ENCODE measurements at regions not wholly inside any gene's neighbourhood (a gene's known extent, or its start where the extent isn't known, plus 50 kb on each side); places are given as distances from the start of the nearest gene placed in this dataset.

DNA sequence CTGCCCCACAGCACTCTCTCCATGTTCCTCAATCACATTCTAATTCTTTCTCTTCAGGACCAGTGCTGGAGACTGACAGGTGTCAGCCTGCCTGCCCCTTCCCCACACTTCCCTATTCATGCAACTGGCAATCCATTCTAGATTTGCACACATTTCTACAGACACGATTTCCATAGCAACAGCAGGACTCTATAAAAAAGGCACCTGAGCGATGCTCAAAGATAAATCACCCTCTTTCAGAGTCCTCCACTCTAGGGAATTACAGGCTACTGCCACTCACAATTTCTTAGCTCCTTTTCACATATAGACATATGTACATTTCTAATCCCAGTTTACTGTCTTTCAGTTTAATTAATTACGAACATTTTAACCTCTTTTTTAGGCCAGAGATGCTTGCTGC lies 118.1 kb upstream of the ANKRD1 start:
- no peak for DNase-seq

DNA sequence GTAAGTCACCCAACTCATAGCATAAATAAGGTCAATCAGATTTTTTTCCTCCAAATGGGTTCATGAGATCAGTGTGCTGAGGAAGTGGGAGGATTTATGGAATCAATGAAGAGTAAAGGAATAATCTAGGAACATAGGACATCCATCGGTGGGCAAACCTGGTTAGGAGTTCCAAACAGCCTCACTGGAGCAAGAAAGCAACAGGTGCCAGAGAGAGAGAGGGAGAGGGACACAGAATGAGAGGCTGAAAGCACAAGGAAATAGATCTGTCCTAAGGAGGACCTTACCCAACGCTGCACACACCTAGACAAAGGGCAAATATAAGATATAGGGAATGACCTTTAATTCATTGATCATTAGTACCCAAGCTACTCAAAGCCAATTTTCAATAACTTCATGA lies 119.5 kb upstream of the ANKRD1 start:
- DNase-seq, result no peak

DNA sequence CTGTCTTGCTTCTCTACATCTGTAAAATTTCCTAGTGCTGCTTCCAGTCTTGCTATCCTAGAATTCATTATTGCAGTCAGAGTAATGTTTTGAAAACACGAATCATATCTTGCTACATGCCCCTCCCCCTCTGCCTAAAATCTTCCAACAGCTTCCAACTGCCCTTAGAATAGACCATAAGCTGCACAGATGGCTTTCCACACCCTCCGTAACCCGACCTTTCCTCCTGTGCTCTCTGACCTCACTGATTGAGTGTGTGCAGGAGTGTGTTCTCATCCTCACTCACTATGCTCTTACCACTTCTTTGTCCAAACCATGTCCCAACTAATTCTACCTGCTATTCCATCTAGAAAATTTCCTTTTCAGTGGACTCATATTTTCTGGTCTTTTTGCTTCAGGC lies 121.2 kb upstream of the ANKRD1 start:
- no peak for DNase-seq

DNA sequence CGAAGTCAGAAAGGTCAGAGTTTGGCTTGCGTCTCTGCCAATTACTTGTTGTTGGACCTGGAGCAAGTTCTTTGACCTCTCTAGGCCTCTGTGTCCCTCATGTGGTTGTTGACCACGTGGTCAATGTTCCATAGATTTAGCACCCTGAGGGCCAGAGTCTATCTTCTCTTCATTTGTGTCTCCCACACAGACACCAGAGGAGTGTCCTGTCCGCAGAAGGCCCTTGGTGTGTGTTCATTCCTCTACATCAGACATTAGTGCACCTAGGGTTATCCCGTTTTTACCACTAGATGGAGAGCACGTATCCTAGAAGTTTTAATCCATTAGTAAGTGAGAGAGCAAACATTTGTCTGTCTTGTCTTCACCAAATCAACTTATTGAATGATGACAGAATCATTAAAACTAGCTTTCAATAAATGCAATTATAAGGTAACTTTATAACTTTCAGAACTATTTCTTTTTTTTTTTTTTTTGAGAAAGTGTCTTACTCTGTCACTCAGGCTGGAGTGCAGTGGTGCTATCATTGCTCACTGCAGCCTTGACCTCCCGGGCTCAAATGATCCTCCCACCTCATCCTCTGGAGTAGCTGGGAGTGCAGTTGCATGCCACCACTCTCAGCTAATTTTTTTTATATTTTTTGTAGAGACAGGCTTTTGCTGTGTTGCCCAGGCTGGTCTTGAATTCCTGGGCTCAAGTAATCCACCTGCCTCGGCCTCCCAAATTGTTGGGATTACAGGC lies 122.5 kb upstream of the ANKRD1 start:
- peak in 1 of 4 experiments; percentile 10 for DNase-seq

DNA sequence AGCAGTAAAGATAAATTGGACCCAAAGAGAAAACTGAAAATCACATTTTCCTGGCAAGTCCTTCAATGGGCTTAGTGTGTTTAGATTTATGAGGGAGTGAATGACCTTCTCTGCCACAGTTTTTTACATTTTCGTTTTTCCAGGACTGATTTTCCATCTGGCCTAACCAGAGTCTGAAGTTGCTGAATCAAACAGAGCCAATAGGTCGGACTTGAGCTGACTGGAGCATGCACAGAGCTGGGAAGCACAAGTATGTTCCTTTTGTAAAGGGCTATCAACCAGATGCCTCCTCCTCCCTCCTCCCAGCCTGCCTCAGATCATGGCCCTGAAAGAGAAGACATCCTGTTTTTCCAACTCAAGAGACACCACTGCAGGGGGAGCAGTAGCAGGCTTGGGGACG lies 126.0 kb upstream of the ANKRD1 start:
- no peak for DNase-seq

DNA sequence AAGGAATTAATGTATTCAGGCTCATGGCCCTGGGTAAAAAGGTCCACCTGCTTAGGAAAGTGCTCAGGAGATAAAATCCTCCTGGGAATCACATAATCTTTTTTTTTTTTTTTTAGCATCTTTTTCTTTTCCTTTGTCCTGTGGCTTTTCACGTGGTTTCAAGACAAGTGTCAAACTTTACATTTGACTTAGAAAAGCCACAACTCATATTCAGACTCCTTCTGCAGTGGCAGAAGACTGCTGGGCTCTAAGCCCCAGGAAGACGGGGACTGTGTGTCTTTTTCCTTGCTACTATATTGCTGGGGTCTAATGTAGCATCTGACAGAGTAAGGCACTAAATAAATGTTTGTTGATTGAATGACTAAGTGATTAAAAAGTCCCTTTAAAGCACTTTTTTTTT lies 127.5 kb upstream of the ANKRD1 start:
- DNase-seq, result no peak

DNA sequence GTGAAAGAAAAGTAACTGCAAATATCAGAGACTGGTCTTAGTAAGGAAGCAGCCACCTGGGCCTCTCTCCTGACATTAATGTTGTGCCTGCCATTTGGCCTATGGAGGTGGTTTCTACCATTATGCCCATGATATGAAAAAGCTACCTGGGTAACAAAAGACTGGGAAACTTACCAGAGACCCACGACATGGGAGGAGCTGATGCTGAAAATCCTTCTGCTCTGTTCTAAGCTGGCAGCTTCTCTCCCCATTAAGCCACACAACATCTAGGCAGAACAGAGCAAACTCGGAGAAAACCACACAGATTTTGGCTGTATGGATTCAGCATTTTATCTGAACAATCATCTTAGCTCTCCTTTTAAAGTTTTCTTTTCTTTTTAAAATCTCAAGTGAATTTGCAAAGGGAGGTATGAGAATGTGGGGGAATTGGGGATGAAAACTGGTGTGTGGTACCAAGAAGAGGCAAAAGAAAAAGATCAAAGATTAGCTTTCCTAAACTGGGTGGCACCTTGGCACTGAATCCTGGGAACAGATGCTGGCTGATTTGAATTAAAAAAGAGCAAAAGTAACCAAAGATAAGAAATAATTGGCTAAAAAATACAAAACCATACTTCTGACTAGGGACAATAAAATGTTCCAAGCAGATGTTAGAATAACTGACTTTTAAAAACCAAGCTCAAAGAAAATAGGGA lies 128.6 kb upstream of the ANKRD1 start:
- no peak for DNase-seq

DNA sequence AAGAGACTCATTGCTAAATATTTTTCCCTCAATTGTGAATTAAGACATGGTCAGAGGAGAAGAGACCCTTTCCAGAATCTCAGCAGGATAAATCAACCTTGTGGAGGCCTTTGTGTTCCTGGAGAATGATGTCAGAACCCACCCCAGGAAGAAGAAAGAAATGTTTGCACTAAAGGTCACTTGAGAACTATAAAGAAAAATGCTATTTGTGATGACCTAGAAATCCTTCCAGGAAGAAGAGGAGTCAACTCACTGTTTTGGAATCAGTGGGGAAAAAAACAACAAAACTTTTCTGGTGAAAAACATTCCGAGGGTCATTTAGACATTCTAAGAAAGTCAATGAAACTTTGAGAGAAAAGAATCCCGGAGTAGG lies 129.1 kb upstream of the ANKRD1 start:
- no peak for DNase-seq

DNA sequence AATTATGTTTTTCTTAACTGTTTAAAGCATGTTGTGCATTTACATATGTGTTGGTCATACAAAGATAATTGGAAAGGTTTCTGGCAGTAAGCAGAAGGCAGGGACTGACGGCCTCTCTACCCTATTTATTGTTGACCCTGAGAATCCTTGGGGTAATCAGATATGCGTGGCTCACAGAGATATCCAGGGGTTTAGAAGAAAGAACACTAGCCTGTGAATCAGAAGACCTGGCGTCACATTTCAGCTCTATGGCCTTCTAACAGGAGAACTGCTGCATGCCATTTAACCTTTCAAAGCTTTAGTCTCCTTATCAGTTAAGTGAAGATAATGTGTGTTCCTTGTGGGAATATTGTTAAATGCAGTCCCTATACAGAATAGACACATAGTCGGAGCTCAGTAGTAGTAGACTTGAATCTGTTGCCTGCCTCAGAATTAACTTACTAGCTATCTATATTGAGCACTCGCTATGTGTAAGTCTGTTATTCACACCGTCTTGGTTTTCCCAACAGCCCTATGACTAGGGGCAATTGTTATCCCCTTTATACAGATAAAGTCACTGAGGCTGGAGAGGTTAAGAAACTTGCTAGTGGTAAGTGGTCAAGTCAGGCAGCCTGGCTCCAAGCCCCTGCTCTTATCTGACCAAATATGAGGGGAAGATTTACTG lies 129.6 kb upstream of the ANKRD1 start:
- DNase-seq, result no peak

DNA sequence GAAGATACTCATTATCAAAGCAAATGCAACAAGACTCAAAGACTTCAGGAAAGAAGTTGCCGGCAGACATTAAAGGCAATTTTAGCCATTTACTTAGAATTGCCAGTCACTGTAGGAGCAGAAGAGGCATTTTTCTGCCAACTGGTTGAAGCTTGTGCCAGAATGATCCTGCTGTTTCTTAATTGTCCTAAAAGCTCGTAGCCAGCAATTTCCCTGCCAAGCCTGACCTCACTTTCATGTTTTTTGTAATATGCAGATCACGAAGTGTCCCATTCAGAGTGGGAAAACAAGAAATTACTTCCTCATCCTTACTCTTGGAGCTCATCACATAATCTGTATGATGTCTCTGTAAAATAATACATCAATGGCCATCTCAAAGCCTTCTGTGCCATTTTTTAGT lies 130.9 kb upstream of the ANKRD1 start:
- no peak for DNase-seq

DNA sequence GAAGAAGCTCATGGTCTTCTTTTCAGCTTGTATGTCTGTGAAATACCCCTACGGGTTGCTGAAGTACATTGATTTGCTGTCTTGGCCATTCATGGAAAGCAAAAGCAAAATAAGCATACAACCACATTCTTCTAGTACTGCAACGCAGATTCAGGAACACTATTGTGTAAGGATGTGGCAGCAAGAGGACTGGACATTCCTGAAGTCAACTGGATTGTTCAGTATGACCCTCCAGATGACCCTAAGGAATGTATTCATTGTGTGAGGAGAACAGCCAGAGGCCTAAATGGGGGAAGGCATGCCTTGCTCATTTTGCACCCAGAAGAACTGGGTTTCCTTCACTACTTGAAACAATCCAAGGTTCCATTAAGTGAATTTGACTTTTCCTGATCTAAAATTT lies 133.4 kb upstream of the ANKRD1 start:
- DNase-seq, result no peak

DNA sequence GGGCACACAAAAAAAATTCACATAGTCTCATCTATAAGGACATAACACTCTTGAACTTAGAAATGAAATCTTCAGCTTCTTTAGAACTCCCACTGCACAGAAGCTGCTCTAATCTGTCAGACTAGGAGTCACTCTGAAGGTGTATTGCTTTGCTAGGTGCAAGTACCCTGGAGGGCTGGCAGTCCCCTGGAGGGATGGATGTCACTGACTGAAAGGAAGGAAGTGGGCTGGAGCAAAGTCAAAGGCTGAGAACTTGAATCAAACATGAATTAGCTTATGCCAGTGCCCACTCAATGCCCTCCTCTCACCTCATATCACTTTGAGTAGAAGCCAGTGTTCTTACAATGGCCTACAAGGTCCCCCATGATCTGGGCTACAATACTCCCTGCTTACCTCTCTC lies 140.3 kb upstream of the ANKRD1 start:
- no peak for DNase-seq

DNA sequence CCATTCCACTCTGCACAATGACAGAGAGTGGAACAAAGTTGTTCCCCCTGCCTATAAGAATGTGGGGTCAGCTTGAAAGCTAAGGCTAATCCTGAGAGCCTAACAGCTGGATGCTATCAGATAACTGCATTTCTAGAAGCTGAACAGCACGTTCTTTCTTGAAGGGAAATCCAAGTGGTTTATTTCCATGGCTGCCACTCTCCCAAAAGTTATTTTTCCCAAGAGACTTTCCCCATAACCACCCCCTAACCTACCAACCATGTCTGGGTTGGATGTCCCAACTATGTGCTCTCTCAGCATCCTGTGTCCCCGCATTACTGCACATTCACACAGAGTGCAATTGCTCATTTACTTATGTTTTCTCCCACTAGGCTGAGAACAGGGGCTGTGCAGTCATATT lies 140.7 kb upstream of the ANKRD1 start:
- DNase-seq, result no peak

DNA sequence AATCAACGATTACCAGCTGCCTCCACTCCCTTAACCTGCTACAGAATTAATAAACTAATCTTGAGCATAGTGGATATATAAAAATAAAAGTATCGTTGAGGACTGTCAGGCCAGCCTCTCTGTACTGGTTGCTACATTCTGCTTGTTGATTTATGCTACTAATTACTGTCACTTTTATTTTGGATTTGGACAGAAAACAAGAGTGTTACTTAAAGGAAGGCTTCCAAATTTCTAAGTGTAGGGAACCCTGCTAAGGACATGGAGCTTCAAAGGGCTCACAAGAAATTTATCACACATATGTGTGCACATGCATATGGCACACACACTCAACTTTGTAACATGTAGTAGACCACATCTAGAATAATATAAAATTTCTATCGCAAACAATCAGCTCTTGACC lies 141.2 kb upstream of the ANKRD1 start:
- no peak for DNase-seq

DNA sequence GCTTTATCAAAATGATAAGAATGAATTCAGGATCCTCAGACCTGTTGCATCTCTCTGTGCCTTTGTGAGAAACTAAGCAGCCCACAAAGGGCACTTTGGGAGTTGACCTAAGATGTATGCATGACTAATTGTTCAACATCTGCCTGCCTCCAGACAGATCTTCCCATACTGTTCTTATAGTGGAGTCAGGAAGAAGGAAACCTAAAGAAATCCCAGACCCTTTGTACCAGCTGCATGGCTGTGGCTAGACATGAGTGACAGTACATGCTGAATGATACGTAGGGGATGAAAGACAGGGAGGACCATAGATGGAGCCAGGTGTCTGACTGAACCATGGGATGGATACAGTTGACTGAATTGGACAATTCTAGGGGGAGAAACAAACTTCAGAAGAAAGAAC lies 148.7 kb upstream of the PCGF5 start:
- DNase-seq, result no peak

DNA sequence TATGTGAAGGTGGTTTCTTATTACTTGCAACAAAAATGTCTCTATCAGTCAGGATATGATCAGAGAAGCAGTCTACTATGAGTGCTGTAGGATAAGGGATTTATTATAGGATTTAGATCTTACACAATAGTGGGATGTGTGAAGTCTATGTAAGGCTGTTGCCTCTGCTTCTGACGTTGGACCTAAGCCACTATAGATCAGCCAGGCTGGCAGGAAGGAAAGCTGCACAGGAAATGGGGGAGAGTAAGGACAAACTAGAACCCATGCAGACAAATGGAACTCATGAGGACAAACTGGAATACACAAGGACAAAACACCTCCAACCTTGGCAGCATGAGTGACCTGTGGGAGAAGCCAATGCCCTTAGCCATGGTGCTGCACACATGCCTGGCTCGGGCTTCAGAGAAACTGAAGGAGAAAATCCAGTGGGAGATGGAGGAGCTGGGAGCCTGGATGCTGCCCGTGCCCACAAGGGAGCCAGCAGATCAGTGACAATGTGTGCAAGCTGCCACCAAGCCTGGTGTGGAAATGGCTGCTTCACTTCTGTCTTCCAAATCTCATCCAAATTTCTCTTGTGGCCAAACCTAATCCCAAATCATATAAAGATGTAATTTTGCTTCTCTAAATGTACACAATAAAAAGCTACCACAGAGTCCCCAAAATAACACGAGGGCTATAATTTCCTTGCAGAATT lies 147.0 kb upstream of the PCGF5 start:
- no peak for DNase-seq

DNA sequence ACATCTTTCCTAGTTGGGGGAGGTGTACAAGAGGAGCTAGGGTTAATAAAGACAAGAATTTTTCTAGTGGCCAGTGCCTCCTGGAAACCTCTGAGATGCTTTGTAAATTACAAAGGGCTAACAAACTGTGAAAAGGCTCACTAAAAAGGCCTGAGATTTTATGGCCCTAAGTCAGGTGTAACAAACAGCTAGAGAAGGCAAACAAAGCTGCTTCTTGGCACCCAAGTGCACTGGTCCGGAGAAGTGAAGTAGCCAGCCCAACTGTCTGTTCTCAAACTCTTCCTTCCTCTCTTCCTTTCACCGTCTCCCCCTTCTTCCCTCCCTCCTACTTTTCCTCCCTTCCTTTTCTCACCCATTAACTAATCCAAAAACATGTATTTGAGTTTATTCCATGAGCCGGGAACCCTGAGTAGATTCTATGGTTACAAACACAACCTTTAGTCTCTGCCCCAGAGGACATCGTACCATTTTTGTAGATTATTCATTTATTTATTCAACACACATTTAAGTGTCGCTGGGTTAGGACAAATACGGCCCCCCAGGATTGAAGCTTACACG lies 143.4 kb upstream of the PCGF5 start:
- no peak for DNase-seq

DNA sequence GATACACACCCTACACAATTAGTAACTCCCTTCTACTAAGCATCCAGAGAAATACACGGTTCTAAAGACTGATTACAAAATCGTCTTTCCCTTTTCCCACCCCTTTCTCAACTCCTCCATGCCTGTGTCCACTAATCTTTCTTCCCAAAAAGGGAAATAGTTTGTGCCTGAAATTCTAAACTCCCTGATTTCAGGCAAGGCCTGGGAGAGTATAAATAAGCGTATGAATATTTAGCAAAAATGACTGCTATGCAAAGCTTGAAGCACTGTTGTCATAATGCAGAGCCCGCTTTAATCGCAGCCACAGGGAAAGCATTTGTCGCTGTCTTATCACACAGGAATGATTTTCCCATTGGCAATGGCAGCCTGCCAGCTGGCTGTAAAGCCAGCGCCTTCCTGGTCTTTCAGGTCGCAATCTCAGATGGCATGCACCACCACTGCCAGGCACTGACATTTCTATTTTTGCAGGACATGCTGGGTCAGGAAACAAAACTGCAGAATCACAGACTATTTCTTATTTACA lies 142.9 kb upstream of the PCGF5 start:
- no peak for DNase-seq

DNA sequence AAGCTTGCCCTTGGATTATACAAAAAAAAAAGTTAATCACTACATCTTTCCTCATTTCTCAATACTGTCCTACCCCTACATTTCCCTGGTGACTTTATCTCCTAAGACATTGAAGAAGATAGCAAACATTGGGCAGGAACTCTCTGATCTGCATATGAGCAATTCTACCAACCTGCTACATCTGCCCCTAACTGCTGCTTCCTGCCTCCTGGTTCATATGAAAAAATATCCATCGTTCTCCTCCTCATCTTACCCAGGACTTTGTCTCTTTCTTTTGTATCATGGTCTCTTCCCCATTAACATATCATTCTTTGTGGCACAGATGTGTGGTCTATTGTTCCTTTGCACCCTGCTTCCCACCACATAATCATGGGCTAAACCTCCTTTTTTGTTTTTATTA lies 139.7 kb upstream of the PCGF5 start:
- DNase-seq, result no peak

DNA sequence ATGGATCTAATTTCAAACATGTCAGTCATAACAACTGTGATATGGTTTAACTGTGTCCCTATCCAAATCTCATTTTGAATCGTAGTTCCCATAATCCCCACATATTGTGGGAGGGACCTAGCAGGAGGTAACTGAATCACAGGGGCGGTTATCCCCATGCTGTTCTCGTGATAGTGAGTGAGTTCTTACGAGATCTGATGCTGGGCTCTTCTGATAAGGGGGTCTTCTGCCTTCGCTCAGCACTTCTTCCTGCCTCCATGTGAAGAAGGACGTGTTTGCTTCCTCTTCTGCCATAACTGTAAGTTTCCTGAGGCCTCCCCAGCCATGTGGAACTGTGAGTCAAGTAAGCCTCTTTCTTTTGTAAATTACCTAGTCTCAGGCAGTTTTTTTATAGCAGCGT lies 138.0 kb upstream of the PCGF5 start:
- no peak for DNase-seq

DNA sequence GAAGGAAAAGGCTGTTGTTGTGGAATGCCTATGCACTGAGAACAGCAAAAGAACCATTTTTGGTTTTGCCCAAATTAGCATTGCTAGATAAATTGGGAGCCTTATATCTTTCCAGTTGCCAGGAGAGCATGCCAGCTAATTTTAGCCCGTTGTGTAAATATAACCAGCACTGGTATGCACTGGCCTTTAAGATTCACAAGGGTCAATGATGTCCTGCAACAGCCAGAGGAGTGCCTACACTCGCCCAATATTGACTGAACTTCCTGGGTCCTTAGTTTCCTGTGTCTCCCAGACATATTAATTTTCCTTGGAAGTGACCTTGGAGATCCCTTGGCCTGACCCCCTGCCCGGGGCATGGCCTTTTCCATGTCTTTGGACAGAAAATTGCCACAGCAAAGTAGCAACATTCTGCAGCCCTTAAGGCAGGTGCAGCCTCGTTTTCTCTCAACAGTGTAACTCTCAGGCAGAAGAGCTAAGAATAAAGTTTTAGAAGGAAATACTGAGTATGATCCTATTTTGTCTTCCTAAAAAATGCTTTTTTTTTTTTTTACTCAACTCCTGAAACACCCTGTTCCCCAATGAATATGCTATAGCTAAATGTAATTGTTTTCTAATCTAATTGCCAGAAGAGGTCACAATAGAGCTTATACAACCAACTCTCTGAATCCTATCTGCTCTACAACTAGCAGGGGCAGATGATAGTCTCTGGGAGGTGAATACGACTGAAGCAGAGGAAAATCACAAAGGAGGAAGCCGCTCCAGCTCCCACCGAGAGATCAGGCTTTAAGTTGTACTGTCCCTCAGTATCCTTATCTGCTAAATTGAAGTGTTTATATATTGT lies 131.9 kb upstream of the PCGF5 start:
- peak in 3 of 4 experiments; percentile 5 to 23 (median 11) for DNase-seq

Measured in suppressor macrophage (primary cell).